ENCODE measurements at regions not wholly inside any gene's neighbourhood (a gene's known extent, or its start where the extent isn't known, plus 50 kb on each side); places are given as distances from the start of the nearest gene placed in this dataset.
"Not testable (repeated sequence)": the region's sequence is repeated elsewhere in the genome, so short reads cannot be mapped to it uniquely, and the experiment has no call there.

GRCh38 chr5:130797303-130797702, 367.8 kb downstream of the HINT1 start:
- H3K4me1 Mint-ChIP-seq (ENCODE audit: low read depth) = no peaks in the 10 kb centered on the region
- no peaks in the 10 kb centered on the region for H3K36me3 Mint-ChIP-seq (ENCODE audit: insufficient read depth)
- no peak overlapping the region for H3K4me3 Mint-ChIP-seq
- H3K9me3 Mint-ChIP-seq = peaks cover 12% of the 10 kb centered on the region
- H3K27me3 Mint-ChIP-seq (ENCODE audit: low read depth) = peaks cover under 1% of the 10 kb centered on the region
- no peak for DNase-seq
- no peak for ATAC-seq

- no peaks in the 10 kb centered on the region for H3K36me3 Mint-ChIP-seq (ENCODE audit: insufficient read depth)
- no peak overlapping the region for H3K4me3 Mint-ChIP-seq
- no peaks in the 10 kb centered on the region for H3K4me1 Mint-ChIP-seq (ENCODE audit: low read depth)
- H3K27me3 Mint-ChIP-seq (ENCODE audit: low read depth) = peaks cover 2% of the 10 kb centered on the region
- no peak for DNase-seq
- peaks cover 15% of the 10 kb centered on the region for H3K9me3 Mint-ChIP-seq
- no peak for ATAC-seq
Measured at GRCh38 chr5:130796902-130797301, 368.2 kb downstream of the HINT1 start.

DNA sequence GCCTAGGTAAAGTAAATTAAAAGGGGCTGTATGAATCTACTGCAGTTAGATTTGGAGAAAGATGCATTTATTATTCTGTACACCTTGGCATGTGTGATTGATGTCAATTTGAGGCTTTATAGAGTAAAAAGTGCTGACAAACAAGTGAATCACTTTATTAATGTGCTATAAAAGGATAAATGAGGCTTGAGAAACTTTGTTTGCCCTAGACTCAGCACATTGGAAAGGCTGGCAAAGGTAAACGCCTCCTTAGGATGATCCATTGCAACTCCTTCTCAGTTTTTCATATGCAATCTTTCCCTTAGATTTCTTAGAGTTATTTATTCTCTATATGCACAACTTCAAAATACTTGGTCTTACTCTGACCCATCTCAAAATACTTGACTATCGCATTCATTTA, 369.0 kb downstream of the HINT1 start:
- Mint-ChIP-seq H3K36me3 (ENCODE audit: insufficient read depth) (no peaks in the 10 kb centered on the region), H3K4me3 (no peak overlapping the region), H3K9me3 (peaks cover 12% of the 10 kb centered on the region), H3K27me3 (ENCODE audit: low read depth) (peaks cover 2% of the 10 kb centered on the region), H3K4me1 (ENCODE audit: low read depth) (no peaks in the 10 kb centered on the region)
- ATAC-seq (no peak), DNase-seq (no peak)

DNA sequence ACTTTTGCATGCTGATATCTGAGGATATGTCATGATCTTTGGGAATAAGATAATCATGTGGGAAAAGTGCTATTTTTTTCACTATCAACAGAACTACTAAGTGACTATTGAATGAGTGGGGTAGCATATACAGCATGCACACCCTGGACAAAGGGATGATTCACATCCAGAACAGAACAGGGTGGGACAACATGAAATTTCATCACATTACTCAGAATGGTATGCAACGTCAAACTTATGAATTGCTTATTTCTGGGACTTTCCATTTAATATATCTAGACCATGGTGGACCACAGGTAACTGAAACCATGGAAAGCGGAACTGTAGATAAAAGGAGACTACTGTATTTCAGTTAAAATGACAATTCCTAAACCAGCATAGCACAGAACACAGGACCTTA, 370.0 kb downstream of the HINT1 start:
- Mint-ChIP-seq H3K36me3 (ENCODE audit: insufficient read depth) (no peaks in the 10 kb centered on the region), H3K27me3 (ENCODE audit: low read depth) (peaks cover 2% of the 10 kb centered on the region), H3K4me3 (no peak overlapping the region), H3K9me3 (peaks cover 9% of the 10 kb centered on the region), H3K4me1 (ENCODE audit: low read depth) (no peaks in the 10 kb centered on the region)
- ATAC-seq (no peak), DNase-seq (no peak)

DNA sequence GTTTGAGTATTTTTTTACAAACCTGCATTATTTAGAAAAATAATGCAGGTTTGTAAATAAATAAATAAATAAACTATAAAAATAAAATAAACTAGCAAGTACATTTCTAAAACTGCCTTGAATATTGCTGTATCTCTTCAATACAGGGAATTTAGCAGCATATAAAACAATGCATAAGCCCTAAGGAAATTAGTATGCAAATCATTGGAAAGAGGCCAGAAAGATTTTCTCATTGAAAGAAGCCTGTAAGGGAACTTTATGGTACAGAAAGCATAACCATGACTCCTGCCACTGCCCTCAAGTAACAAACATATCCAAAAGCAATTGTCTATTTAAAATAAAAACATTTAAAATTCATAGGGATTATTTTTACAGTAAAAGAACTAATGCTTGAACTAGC, 387.3 kb downstream of the HINT1 start:
- H3K4me3 Mint-ChIP-seq = no peak overlapping the region
- ATAC-seq = no peak
- peaks cover 18% of the 10 kb centered on the region for H3K27me3 Mint-ChIP-seq (ENCODE audit: low read depth)
- no peaks in the 10 kb centered on the region for H3K4me1 Mint-ChIP-seq (ENCODE audit: low read depth)
- no peaks in the 10 kb centered on the region for H3K9me3 Mint-ChIP-seq
- DNase-seq = no peak
- H3K36me3 Mint-ChIP-seq (ENCODE audit: insufficient read depth) = no peaks in the 10 kb centered on the region

DNA sequence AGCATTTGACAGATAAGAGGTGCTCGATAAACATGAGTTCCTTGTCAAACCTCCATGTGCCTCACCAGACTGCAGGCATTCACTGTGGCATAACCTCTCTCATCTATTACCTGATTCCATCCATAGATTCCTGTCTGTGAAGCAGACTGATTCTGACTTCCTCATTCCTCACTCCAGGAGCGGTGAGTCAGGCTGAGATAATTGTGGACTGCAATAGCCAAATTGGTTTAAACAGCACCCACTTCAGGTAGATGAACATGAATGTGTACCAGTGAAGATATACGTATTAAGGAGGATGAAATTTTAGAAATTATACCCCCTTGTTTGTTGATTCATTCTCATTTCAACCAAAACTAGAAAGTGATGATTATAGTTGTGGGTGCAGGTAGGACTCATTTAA, 391.2 kb downstream of the HINT1 start:
- H3K4me3 Mint-ChIP-seq = no peak overlapping the region
- H3K4me1 Mint-ChIP-seq (ENCODE audit: low read depth) = no peaks in the 10 kb centered on the region
- H3K9me3 Mint-ChIP-seq = no peaks in the 10 kb centered on the region
- DNase-seq = no peak
- no peaks in the 10 kb centered on the region for H3K36me3 Mint-ChIP-seq (ENCODE audit: insufficient read depth)
- peaks cover 22% of the 10 kb centered on the region for H3K27me3 Mint-ChIP-seq (ENCODE audit: low read depth)
- no peak for ATAC-seq

- no peaks in the 10 kb centered on the region for H3K4me1 Mint-ChIP-seq (ENCODE audit: low read depth)
- DNase-seq (no peak), ATAC-seq (no peak)
- peaks cover 15% of the 10 kb centered on the region for H3K27me3 Mint-ChIP-seq (ENCODE audit: low read depth)
- H3K36me3 Mint-ChIP-seq (ENCODE audit: insufficient read depth) = no peaks in the 10 kb centered on the region
- H3K4me3 Mint-ChIP-seq = no peak overlapping the region
- no peaks in the 10 kb centered on the region for H3K9me3 Mint-ChIP-seq
Measured at GRCh38 chr5:130762031-130762430, 403.0 kb downstream of the HINT1 start.

DNA sequence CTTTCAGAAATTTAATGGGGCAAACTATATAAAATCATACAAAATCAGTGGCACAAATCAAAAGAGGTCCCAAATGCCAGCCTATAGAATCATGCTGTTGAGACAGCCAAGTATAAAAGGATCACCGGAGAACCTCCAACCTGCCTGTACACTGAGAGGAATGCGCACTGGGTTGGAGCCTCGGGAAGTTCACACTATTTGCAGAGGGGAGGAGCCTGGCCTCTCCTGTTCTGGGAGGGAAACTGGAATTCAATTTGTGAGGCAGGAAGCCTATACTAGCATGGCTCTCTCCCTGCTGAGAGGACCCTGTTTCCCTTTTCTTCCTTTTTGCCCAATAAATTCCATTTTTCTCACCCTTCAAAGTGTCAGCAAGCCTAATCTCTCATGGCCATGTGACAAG, 406.0 kb downstream of the HINT1 start:
- Mint-ChIP-seq H3K4me3 (no peak overlapping the region), H3K27me3 (ENCODE audit: low read depth) (peaks cover 4% of the 10 kb centered on the region), H3K9me3 (no peaks in the 10 kb centered on the region), H3K4me1 (ENCODE audit: low read depth) (no peaks in the 10 kb centered on the region), H3K36me3 (ENCODE audit: insufficient read depth) (no peaks in the 10 kb centered on the region)
- ATAC-seq (no peak), DNase-seq (no peak)

DNA sequence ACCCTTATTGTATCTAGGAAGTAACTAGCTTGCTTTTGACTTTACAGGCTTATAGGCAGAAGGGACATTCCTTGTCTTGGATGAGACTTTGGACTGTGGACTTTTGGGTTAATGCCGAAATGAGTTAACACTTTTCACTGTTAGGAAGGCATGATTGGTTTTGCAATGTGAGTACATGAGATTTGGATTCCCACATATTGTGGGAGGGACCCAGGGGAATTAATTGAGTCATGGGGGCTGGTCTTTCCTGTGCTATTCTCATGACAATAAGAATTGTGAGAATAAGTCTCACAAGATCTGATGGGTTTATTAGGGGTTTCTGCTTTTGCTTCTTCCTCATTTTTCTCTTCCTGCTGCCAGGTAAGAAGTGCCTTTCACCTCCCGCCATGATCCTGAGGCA, 417.5 kb downstream of the HINT1 start:
- no peak for ATAC-seq

DNA sequence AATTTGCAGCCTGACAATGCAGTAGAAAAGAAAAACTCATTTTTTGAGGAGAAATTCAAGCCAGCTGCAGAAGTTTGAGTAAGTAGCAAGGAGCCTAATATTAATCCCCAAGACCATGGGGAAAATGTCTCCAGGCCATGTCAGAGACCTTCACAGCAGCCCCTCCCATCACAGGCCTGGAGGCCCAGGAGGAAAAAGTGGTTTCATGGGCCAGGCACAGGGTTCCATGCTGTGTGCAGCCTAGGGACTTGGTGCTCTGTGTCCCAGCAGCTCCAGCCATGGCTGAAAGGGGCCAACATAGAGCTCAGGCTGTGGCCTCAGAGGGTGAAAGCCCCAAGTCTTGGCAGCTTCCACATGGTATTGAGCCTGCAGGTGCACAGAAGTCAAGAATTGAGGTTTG, 418.4 kb downstream of the HINT1 start:
- not testable (repeated sequence) for H3K4me1 Mint-ChIP-seq (ENCODE audit: low read depth); H3K36me3 Mint-ChIP-seq (ENCODE audit: insufficient read depth); H3K9me3 Mint-ChIP-seq; H3K27me3 Mint-ChIP-seq (ENCODE audit: low read depth); H3K4me3 Mint-ChIP-seq; ATAC-seq; DNase-seq

More for the DNA sequence above, 417.5 kb downstream of the HINT1 start:
- no peak for DNase-seq
- H3K36me3 Mint-ChIP-seq (ENCODE audit: insufficient read depth) = no peaks in the 10 kb centered on the region
- H3K9me3 Mint-ChIP-seq = peaks cover 3% of the 10 kb centered on the region
- no peaks in the 10 kb centered on the region for H3K4me1 Mint-ChIP-seq (ENCODE audit: low read depth)
- no peak overlapping the region for H3K4me3 Mint-ChIP-seq
- H3K27me3 Mint-ChIP-seq (ENCODE audit: low read depth) = peaks cover 3% of the 10 kb centered on the region

GRCh38 chr5:130743092-130743491, 422.0 kb downstream of the HINT1 start:
- DNase-seq (no peak), ATAC-seq (no peak)
- Mint-ChIP-seq H3K9me3 (peaks cover 16% of the 10 kb centered on the region), H3K36me3 (ENCODE audit: insufficient read depth) (no peaks in the 10 kb centered on the region), H3K4me3 (no peak overlapping the region), H3K4me1 (ENCODE audit: low read depth) (no peaks in the 10 kb centered on the region), H3K27me3 (ENCODE audit: low read depth) (peaks cover 3% of the 10 kb centered on the region)

DNA sequence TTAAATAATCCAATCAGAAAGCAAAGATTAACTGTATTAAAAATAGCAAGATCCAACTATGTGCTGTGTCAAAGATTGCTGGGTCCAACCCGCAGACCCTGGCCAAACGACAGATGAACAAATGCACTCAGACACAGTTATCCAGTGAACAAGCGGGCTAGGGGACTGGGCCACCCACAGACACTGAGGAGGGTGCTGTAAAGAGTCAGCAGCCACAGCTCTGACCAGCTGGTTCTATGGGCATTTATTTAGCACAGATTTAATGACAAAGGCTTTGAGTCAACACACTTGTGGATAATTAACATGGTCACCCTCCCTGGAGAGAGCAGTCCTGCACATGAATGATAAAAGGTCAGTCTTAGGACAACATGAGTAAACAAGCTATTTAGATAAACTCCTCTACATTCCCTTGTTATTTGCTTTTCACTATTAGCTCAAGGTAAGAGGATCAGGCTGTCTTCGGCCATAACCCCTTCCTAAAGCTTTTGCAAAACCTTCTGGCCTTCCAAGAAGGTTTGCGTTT, 424.9 kb downstream of the HINT1 start:
- Mint-ChIP-seq H3K27me3 (ENCODE audit: low read depth) (no peaks in the 10 kb centered on the region), H3K4me3 (no peak overlapping the region), H3K4me1 (ENCODE audit: low read depth) (no peaks in the 10 kb centered on the region), H3K9me3 (peaks cover 14% of the 10 kb centered on the region), H3K36me3 (ENCODE audit: insufficient read depth) (no peaks in the 10 kb centered on the region)
- no peak for ATAC-seq
- no peak for DNase-seq

GRCh38 chr5:130731839-130732238, 433.2 kb downstream of the HINT1 start:
- H3K9me3 Mint-ChIP-seq = peaks cover 12% of the 10 kb centered on the region
- H3K27me3 Mint-ChIP-seq (ENCODE audit: low read depth) = peaks cover 1% of the 10 kb centered on the region
- H3K36me3 Mint-ChIP-seq (ENCODE audit: insufficient read depth) = no peaks in the 10 kb centered on the region
- no peak for ATAC-seq
- H3K4me3 Mint-ChIP-seq = no peak overlapping the region
- H3K4me1 Mint-ChIP-seq (ENCODE audit: low read depth) = no peaks in the 10 kb centered on the region
- DNase-seq = no peak

- ATAC-seq = no peak
- no peaks in the 10 kb centered on the region for H3K36me3 Mint-ChIP-seq (ENCODE audit: insufficient read depth)
Measured at GRCh38 chr5:130729541-130729940, 435.5 kb downstream of the HINT1 start.

DNA sequence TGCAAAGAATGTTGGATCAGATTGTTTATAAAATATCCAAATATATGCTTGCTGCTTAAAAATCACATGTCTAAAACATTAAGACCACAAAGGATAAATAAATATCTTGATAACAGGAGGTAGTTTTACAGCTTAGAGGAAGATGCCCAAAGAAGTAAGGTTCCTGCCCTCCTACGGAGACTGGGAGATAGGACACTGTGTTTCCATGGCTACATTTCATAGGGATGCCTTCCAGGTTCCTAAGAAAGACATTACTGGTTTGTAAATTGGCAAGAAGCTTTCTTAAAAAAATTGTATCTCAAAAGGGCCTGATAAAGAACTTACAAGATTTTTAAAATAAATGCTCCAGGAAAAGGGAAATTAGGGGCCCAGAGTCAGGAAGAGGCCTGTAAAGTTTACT, 437.2 kb downstream of the HINT1 start:
- no peak overlapping the region for H3K4me3 Mint-ChIP-seq
- H3K4me1 Mint-ChIP-seq (ENCODE audit: low read depth) = no peaks in the 10 kb centered on the region
- H3K27me3 Mint-ChIP-seq (ENCODE audit: low read depth) = peaks cover 1% of the 10 kb centered on the region
- peaks cover 12% of the 10 kb centered on the region for H3K9me3 Mint-ChIP-seq
- H3K36me3 Mint-ChIP-seq (ENCODE audit: insufficient read depth) = no peaks in the 10 kb centered on the region
- no peak for ATAC-seq
- no peak for DNase-seq

More at GRCh38 chr5:130729541-130729940, 435.5 kb downstream of the HINT1 start:
- DNase-seq = no peak
- H3K27me3 Mint-ChIP-seq (ENCODE audit: low read depth) = peaks cover 1% of the 10 kb centered on the region
- H3K4me3 Mint-ChIP-seq = no peak overlapping the region
- no peaks in the 10 kb centered on the region for H3K4me1 Mint-ChIP-seq (ENCODE audit: low read depth)
- peaks cover 12% of the 10 kb centered on the region for H3K9me3 Mint-ChIP-seq

DNA sequence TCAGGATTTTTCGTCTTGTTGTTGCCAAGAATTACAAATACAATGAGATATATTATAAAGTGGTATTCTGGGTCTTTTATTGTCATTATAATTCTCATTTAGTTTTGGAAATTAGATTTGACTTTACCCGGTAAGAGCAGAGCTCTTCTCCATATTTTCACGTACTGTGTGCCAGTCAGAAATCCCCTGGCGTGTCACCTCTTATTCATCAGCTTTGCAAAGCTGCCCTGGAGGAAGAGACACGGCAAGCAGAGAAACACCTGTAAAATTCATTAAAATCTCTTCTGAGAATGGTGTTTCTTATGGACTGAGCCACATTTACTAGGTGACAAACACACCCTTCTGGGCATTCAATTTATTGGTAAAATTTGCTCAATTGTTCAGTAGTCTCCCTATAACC, 440.4 kb downstream of the HINT1 start:
- Mint-ChIP-seq H3K4me3 (no peak overlapping the region), H3K27me3 (ENCODE audit: low read depth) (peaks cover 1% of the 10 kb centered on the region), H3K9me3 (no peaks in the 10 kb centered on the region), H3K4me1 (ENCODE audit: low read depth) (no peaks in the 10 kb centered on the region), H3K36me3 (ENCODE audit: insufficient read depth) (no peaks in the 10 kb centered on the region)
- ATAC-seq (no peak), DNase-seq (no peak)
